ENCODE measurements at regions not wholly inside any gene's neighbourhood (a gene's known extent, or its start where the extent isn't known, plus 50 kb on each side); places are given as distances from the start of the nearest gene placed in this dataset.

DNA sequence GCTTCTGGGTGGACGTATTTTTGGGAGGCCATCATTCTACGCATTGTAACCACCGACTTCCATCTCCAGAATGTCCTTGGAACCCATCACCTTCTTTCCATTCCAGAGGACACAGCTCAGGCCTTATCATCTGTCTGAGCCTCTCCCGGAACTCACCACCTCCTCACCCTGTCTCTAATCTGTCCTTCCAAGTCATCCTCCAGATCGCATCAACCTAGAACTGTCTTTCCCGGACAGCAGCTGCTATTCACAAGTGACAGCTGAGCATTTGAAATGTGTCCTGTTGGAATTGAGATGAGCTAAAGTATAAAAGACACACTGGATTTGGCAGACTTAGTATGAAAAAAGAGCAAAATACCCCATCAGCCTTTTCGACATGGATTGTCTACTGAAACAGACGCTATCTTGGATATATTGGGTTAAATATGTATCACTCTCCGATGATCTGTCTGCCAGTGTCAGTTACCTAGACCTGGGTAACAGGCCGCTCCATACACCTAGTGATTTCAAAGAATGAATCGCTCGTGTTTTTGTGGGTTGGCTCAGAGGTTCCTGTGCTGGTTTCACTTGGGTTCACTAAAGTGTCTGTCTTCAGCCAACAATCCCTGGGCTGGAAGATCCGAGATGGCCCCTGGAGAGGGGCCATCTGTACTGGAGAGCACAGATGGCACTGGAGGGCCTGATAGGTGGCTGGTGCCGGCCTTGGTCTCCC lies 104.4 kb upstream of the RFLNA start:
- Mint-ChIP-seq H3K4me3 (no peak overlapping the region), H3K9me3 (no peaks in the 10 kb centered on the region), H3K36me3 (ENCODE audit: low read depth) (no peaks in the 10 kb centered on the region), H3K27ac (peak overlapping the region; percentile 67), H3K27me3 (peaks cover 10% of the 10 kb centered on the region), H3K4me1 (no peaks in the 10 kb centered on the region)
- peak; percentile 39 for ATAC-seq (replicated peaks)

DNA sequence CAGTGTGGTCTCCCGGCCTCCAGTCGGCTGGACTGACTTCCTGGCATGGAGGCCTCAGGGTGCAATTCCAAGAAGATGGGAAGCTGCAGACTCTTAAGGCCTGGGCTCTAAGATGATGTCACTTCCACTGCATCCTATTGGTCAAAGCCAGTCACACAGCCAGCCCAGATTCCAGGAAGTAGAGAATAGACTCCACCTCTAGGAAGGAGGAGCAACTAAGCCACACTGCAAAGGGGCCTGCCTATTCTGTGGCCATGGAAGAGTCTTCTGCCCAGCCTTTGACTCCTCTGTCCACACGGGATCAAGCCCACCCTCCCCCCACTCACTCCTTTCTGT lies 103.9 kb upstream of the RFLNA start:
- Mint-ChIP-seq H3K9me3 (no peaks in the 10 kb centered on the region), H3K4me3 (no peak overlapping the region), H3K27ac (no peak overlapping the region), H3K27me3 (peaks cover 10% of the 10 kb centered on the region), H3K4me1 (no peaks in the 10 kb centered on the region), H3K36me3 (ENCODE audit: low read depth) (no peaks in the 10 kb centered on the region)
- ATAC-seq (replicated peaks): peak; percentile 75

DNA sequence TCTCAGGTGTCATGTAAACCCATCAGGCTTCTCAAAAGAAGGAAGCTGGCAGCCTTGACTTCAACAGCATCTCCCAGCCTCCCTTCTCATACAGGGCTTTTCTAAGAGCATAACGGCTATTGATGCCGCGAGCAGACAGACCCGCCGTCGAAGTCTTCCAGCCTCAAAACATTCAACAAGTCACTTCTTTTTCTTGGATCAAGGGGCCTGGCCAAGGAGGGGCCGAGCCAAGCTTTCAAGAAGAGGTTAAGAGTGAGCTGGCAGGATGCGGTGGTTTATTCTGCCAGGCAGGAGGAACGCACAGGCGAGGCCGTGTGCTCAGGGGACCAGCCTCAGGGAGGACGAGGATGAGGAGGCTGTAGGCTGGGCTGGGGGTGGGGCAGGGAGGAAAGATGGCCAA lies 102.9 kb upstream of the RFLNA start:
- Mint-ChIP-seq H3K36me3 (ENCODE audit: low read depth) (no peaks in the 10 kb centered on the region), H3K9me3 (peaks cover under 1% of the 10 kb centered on the region), H3K4me1 (no peaks in the 10 kb centered on the region), H3K4me3 (no peak overlapping the region), H3K27ac (no peak overlapping the region), H3K27me3 (peaks cover 13% of the 10 kb centered on the region)
- ATAC-seq (replicated peaks): no peak

DNA sequence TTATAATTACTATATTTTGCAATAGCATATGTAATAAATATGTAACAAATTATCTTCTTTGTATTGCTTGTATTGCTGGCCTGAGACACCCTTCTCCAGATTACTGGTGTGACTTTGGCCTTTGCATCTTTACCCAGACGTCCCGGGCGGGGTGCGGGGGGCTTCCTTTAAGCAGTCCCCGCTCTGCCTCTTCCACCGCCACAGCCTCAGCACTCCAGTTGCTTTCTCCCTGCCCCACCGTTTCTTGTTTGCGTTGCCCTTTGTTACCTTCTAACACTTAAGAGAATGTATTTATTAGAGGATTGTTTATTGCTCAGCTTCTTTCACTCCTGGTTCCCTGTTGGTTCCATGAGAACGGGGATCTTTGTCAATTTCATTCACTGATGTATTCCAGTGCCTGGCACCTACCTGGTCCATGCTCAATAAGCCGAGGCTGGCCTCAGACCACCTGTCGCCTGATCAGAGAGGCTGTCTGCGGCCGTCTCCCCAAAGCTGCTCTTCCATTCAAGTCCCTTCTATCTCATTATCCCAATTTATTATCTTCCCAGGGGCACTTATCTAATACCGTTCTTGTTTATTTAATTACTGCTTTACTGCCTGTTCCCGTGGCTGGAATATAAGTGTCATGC lies 100.5 kb upstream of the RFLNA start:
- ATAC-seq (replicated peaks): no peak
- peaks cover 5% of the 10 kb centered on the region for H3K9me3 Mint-ChIP-seq
- peaks cover 18% of the 10 kb centered on the region for H3K27me3 Mint-ChIP-seq
- H3K4me3 Mint-ChIP-seq: no peak overlapping the region
- no peaks in the 10 kb centered on the region for H3K36me3 Mint-ChIP-seq (ENCODE audit: low read depth)
- no peaks in the 10 kb centered on the region for H3K4me1 Mint-ChIP-seq
- no peak overlapping the region for H3K27ac Mint-ChIP-seq

DNA sequence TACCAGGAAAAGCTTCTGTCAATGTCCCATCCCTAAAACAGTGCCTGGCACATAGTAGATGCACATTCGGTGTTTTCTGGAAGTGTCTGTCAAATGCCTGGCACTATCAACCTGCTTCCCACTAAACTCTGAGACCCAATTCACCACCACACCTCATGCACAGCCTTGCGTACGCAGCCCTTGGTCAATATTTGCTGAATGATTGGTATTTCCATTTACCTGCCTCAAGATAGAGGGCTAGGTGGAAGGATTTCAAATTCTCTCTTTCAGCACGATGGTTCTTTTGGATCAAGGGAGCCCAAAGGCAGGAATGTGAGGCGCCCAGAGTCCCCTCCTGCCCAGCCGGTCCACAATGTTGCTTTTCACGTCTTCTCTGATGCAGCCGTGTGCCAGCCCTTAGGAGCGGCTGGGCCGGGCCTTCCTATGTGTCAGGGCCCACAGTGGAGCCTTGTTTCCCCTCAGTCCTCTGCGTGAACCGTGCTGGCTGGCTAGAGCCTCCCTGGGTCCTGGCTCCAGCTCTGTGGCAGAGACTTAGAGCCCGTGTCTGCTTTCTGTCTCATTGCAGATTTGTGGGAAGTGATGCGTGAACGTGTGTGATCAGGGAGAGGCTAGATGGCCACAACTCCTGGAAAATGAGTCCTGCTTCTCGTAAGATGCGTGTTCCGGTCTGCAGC lies 99.9 kb upstream of the RFLNA start:
- Mint-ChIP-seq H3K4me3 (no peak overlapping the region), H3K4me1 (no peaks in the 10 kb centered on the region), H3K36me3 (ENCODE audit: low read depth) (no peaks in the 10 kb centered on the region), H3K27ac (no peak overlapping the region), H3K9me3 (peaks cover 5% of the 10 kb centered on the region), H3K27me3 (peaks cover 18% of the 10 kb centered on the region)
- no peak for ATAC-seq (replicated peaks)

DNA sequence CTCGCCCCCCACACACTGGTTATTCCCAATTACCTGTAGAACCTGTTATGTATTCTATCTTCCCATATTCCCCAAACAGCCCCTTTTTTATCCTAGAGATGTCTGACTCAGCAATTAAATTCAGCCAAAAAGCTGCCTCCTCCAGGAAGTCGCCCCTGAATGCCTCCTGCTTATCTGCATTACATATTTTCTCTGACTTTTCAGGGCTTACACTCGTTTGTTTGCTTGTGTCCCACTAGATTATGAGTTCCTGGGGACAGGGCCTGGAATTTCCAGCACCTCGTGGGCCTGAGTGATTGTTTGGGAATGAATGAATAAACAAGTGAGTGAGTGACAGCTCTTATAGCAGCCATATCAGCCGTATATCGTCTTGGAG lies 99.3 kb upstream of the RFLNA start:
- Mint-ChIP-seq H3K27ac (no peak overlapping the region), H3K27me3 (peaks cover 13% of the 10 kb centered on the region), H3K4me3 (no peak overlapping the region), H3K9me3 (peaks cover 5% of the 10 kb centered on the region), H3K36me3 (ENCODE audit: low read depth) (no peaks in the 10 kb centered on the region), H3K4me1 (no peaks in the 10 kb centered on the region)
- no peak for ATAC-seq (replicated peaks)

DNA sequence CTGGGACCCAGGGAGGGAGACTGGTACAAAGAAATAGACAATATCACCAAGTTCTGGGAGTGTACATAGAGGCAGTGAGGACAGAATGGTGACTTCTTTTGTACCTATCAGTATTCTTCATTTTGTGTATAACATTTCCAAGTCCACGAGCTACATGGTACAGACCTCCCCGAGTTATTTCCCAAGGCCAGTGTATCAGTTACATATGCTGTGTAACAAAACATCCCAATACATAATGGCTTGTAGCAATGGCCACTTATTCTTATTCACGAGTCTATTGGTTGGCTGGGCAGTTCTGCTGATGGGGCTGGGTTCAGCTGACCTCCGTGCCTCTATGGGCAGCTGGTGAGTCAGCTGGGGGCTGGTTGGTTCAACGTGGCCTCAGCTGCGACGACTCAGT lies 98.7 kb upstream of the RFLNA start:
- no peak overlapping the region for H3K4me3 Mint-ChIP-seq

DNA sequence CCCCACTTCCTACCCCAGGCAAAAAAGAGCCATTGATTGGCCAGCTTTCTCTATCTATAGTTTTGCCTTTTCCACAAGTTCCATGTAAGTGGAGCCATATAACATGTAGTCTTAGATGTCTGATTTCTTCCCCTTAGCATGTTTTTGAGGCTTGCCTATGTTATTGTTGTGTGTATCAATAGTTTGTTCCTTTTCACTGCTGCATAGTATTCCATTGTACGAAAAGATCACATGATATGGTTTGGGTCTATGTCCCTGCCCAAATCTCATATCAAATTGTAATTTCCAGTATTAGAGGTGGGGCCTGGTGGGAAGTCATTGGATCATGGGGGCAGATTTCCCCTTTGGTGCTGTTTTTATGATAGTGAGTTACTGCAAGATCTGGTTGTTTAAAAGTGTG lies 93.6 kb upstream of the RFLNA start:
- no peaks in the 10 kb centered on the region for H3K36me3 Mint-ChIP-seq (ENCODE audit: low read depth)
- H3K4me1 Mint-ChIP-seq: no peaks in the 10 kb centered on the region
- peaks cover 15% of the 10 kb centered on the region for H3K27me3 Mint-ChIP-seq
- no peak overlapping the region for H3K27ac Mint-ChIP-seq
- H3K4me3 Mint-ChIP-seq: no peak overlapping the region
- ATAC-seq (replicated peaks): no peak
- peaks cover 18% of the 10 kb centered on the region for H3K9me3 Mint-ChIP-seq

More for the DNA sequence above, 98.7 kb upstream of the RFLNA start:
- Mint-ChIP-seq H3K27ac (no peak overlapping the region), H3K4me1 (no peaks in the 10 kb centered on the region), H3K27me3 (peaks cover 16% of the 10 kb centered on the region), H3K36me3 (ENCODE audit: low read depth) (no peaks in the 10 kb centered on the region), H3K9me3 (peaks cover 7% of the 10 kb centered on the region)
- ATAC-seq (replicated peaks): no peak

DNA sequence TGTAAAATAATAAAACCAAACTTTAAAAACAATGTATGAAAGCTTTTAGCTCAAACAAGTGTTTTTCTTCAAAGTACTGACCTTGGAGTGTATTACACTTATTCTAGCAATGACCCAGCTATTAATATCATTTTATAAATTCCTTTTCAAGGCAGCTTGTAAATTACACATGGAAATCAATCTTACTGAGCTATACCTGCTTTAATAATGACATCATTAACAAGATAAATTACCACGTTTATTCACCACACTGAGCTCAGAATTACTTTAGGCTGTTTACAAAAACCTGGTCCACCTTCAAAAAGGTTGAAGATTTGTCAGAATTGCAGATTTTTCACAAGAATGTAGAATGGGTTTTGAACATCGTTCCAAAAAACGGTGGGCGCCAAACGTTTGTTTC lies 91.7 kb upstream of the RFLNA start:
- H3K27me3 Mint-ChIP-seq: peaks cover 15% of the 10 kb centered on the region
- H3K27ac Mint-ChIP-seq: no peak overlapping the region
- H3K4me3 Mint-ChIP-seq: no peak overlapping the region
- no peaks in the 10 kb centered on the region for H3K4me1 Mint-ChIP-seq
- no peaks in the 10 kb centered on the region for H3K36me3 Mint-ChIP-seq (ENCODE audit: low read depth)
- peaks cover 13% of the 10 kb centered on the region for H3K9me3 Mint-ChIP-seq
- ATAC-seq (replicated peaks): no peak

DNA sequence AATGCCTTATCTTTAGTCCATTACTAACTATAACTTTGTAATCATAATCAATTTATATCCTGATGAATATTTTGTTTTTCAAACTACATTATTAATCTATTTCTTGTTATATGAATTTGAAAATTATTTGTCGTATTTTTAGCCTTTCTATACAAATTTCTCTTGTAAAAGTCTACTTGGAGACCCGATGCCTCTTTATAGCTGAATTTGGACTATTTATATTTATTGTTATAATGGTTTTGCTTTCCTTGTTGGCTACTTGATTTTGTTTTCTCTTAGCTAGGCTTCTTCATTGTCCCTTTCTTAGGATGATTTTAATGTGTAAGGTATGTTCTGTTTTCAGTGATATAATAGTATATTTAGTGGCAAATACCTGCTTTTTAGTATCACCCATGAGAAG lies 89.5 kb upstream of the RFLNA start:
- Mint-ChIP-seq H3K4me3 (no peak overlapping the region), H3K4me1 (no peaks in the 10 kb centered on the region), H3K36me3 (ENCODE audit: low read depth) (no peaks in the 10 kb centered on the region), H3K9me3 (peaks cover 13% of the 10 kb centered on the region), H3K27ac (no peak overlapping the region), H3K27me3 (peaks cover 15% of the 10 kb centered on the region)
- ATAC-seq (replicated peaks): no peak

DNA sequence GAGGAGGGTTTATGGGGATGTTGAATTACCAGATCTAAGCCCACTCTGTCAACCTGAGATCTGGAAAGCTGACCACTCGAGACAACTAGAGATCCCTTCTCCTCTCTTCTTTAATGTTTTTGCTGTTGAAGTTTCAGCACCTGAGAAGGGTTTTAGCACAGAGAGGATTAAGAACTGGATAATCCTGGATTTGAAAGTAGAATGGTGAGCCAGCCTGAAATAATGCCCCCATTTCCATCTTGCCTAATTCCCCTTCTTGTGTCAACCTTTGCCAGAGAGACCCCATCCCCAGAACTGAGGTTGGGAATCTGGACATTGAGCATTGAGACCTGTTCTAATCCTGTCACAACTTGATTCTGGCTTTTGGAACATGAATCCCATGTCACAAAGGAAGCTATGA lies 87.8 kb upstream of the RFLNA start:
- Mint-ChIP-seq H3K27me3 (peaks cover 8% of the 10 kb centered on the region), H3K4me3 (no peak overlapping the region), H3K27ac (no peak overlapping the region), H3K36me3 (ENCODE audit: low read depth) (no peaks in the 10 kb centered on the region), H3K9me3 (peaks cover 6% of the 10 kb centered on the region), H3K4me1 (no peaks in the 10 kb centered on the region)
- ATAC-seq (replicated peaks): no peak

DNA sequence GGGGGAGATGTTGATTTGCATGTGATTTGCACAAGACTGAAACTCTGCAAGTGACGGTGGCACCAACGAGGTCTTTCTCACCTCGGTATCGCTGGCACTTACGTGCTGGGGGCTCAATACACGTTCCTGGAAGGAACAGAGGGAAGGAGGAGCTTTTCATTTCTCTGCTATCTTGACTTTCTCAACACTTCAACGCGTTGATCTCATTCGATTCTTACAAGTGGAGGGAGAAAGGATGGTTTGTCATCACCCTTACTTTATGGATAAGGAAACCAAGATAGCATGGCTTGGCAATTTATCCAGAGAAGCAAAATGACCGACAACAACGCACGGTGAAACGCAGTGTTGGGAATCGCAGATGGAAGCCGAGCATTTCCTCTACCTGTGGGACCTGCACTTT lies 87.3 kb upstream of the RFLNA start:
- H3K4me1 Mint-ChIP-seq: no peaks in the 10 kb centered on the region
- no peak for ATAC-seq (replicated peaks)
- H3K27me3 Mint-ChIP-seq: peaks cover 8% of the 10 kb centered on the region
- peaks cover 6% of the 10 kb centered on the region for H3K9me3 Mint-ChIP-seq
- H3K4me3 Mint-ChIP-seq: no peak overlapping the region
- H3K36me3 Mint-ChIP-seq (ENCODE audit: low read depth): no peaks in the 10 kb centered on the region
- no peak overlapping the region for H3K27ac Mint-ChIP-seq

DNA sequence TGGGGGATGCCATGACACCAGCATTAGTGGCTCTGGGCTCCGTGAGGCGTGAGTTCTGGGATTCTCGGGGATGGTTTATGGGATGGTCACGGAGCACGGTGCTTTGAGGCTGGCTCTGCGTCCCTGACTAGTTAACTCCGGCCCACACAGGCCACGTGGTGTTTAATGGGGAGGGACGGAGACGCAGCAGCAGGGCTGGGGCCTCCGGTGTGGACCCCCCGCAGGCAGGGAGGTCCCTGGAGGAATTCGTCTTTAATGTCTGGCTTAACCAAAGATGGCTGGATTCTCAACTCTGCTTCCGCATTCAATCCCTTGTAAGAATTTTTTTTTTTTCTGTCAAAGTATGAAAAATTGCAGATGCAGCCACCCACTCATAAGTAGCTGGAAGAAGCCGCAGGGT lies 86.4 kb upstream of the RFLNA start:
- H3K4me3 Mint-ChIP-seq: no peak overlapping the region
- peaks cover 8% of the 10 kb centered on the region for H3K27me3 Mint-ChIP-seq
- H3K4me1 Mint-ChIP-seq: no peaks in the 10 kb centered on the region
- no peak for ATAC-seq (replicated peaks)
- H3K27ac Mint-ChIP-seq: no peak overlapping the region
- peaks cover 6% of the 10 kb centered on the region for H3K9me3 Mint-ChIP-seq
- no peaks in the 10 kb centered on the region for H3K36me3 Mint-ChIP-seq (ENCODE audit: low read depth)

DNA sequence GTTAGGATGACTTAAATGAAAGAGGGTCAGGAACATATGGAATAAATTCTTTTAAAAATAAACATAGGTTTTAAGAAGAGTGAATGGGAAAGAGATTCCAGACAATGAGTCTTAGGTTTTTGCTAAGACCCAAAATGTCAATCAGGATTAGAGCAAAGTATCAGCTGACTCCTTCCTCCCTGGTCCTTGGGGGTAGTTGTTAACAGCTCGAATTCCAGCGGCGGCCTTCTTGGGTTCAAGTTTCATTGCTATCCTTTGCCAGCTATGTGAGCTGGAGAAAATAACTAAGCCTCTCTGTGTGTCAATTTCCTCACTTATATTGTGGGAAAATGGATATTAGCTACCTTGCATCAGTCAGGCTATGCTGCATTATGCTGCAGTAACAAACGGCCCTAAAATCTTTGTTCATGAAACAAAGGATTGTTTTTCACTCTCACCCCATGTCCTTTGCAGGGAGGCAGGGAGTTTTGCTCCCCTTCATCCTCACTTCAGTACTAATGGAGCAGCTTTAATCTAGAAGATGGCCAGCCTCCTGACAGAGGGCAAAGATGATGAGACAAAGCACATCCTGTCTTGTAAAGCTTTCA lies 83.8 kb upstream of the RFLNA start:
- ATAC-seq (replicated peaks): no peak
- peaks cover 14% of the 10 kb centered on the region for H3K27me3 Mint-ChIP-seq
- no peak overlapping the region for H3K4me3 Mint-ChIP-seq
- no peak overlapping the region for H3K27ac Mint-ChIP-seq
- no peaks in the 10 kb centered on the region for H3K36me3 Mint-ChIP-seq (ENCODE audit: low read depth)
- peaks cover 9% of the 10 kb centered on the region for H3K9me3 Mint-ChIP-seq
- H3K4me1 Mint-ChIP-seq: no peaks in the 10 kb centered on the region

DNA sequence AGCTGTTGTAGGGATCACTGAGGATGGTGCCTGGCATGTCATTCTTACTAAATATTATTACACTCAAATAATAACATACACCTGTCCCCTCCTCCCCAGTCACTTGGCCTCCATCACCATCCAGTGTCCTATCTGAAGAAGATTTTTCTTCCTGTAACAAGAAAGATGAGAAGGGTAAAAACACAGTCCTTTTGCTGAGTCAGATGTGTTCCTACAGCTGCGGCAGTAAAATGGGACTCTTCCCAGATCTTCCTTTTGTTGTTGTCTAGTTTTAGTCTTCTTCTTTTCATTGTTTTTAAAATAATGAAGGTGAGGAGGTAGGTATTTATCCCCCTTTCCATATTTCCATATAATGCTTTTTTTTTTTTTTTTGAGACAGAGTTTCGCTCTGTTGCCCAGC lies 83.1 kb upstream of the RFLNA start:
- Mint-ChIP-seq H3K4me1 (no peaks in the 10 kb centered on the region), H3K27me3 (peaks cover 14% of the 10 kb centered on the region), H3K4me3 (no peak overlapping the region), H3K9me3 (peaks cover 12% of the 10 kb centered on the region), H3K27ac (no peak overlapping the region), H3K36me3 (ENCODE audit: low read depth) (no peaks in the 10 kb centered on the region)
- ATAC-seq (replicated peaks): no peak

Data from activated T-helper 17 cell treated with anti-CD3 and anti-CD28 coated beads, Interleukin-2, amount 50 U/mL, for 72 hours (primary cell).